GM23338 (cell line): ENCODE measurements at regions not wholly inside any gene's neighbourhood (a gene's known extent, or its start where the extent isn't known, plus 50 kb on each side); places are given as distances from the start of the nearest gene placed in this dataset.

ENCODE experiments used
- ATAC-seq: fragments of 200-7000 bp; cut with Tn5 transposase; 3 replicates; pipeline ENCODE4 v1.9.1; 2020
- DNase-seq: peaks from one replicate; pipeline ENCODE4 v3.0.0-alpha.2; 2015; ENCODE audit warnings: low spot score
- H2AFZ ChIP-seq: fragments of 200-600 bp; sonication (generic); 2 replicates; pipeline ENCODE4 v1.8.0; 2016; ENCODE audit warnings: antibody characterized with exemption, mild to moderate bottlenecking, moderate library complexity
- H3F3A ChIP-seq: fragments of 200-600 bp; sonication (generic); replicated peaks from 2 replicates; pipeline ENCODE4 v1.8.0; 2017; ENCODE audit warnings: antibody characterized with exemption, mixed run types, low read depth
- H3K27ac ChIP-seq: fragments of 200-600 bp; sonication (generic); 2 replicates; pipeline ENCODE4 v1.6.1; 2016; ENCODE audit warnings: low read depth
- H3K27me3 ChIP-seq: fragments of 200-600 bp; sonication (generic); 2 replicates; pipeline ENCODE4 v1.8.0; 2016; ENCODE audit warnings: mild to moderate bottlenecking, mixed run types, moderate library complexity; ENCODE audit not compliant: insufficient read depth
- H3K36me3 ChIP-seq: fragments of 200-600 bp; sonication (generic); 2 replicates; pipeline ENCODE4 v1.8.0; 2016; ENCODE audit warnings: mild to moderate bottlenecking; ENCODE audit not compliant: insufficient read depth
- H3K4me1 ChIP-seq: fragments of 200-600 bp; sonication (generic); 2 replicates; pipeline ENCODE4 v1.8.0; 2016; ENCODE audit warnings: mild to moderate bottlenecking, moderate library complexity; ENCODE audit not compliant: insufficient read depth
- H3K4me2 ChIP-seq: fragments of 200-600 bp; sonication (generic); 2 replicates; pipeline ENCODE4 v1.7.1; 2017; ENCODE audit warnings: mixed run types
- H3K4me3 ChIP-seq: fragments of 200-600 bp; sonication (generic); 2 replicates; pipeline ENCODE4 v1.6.1; 2016; ENCODE audit warnings: mixed run types
- H3K79me2 ChIP-seq: fragments of 200-600 bp; sonication (generic); replicated peaks from 2 replicates; pipeline ENCODE4 v1.8.0; 2017; ENCODE audit warnings: mild to moderate bottlenecking; ENCODE audit not compliant: insufficient read depth
- H3K9me2 ChIP-seq: fragments of 200-600 bp; sonication (generic); 2 replicates; pipeline ENCODE4 v1.8.0; 2017; ENCODE audit not compliant: insufficient read depth
- H4K20me1 ChIP-seq: fragments of 200-600 bp; sonication (generic); replicated peaks from 2 replicates; pipeline ENCODE4 v1.8.0; 2017; ENCODE audit warnings: mild to moderate bottlenecking; ENCODE audit not compliant: insufficient read depth
- H3K27ac Mint-ChIP-seq: 2 replicates; pipeline ENCODE4 v1.8.0; 2020; ENCODE audit warnings: inconsistent platforms, mild to moderate bottlenecking, moderate library complexity, mixed read lengths
- H3K27me3 Mint-ChIP-seq: 3 replicates; pipeline ENCODE4 v1.8.0; 2022; ENCODE audit warnings: low read depth, mild to moderate bottlenecking, moderate library complexity, mixed read lengths, inconsistent platforms; ENCODE audit not compliant: insufficient read depth, poor library complexity
- H3K36me3 Mint-ChIP-seq: 3 replicates; pipeline ENCODE4 v1.8.0; 2021; ENCODE audit warnings: low read depth, mild to moderate bottlenecking, inconsistent platforms, moderate library complexity, mixed read lengths
- H3K4me1 Mint-ChIP-seq: 3 replicates; pipeline ENCODE4 v1.8.0; 2020; ENCODE audit warnings: mild to moderate bottlenecking, inconsistent platforms, mixed read lengths
- H3K4me3 Mint-ChIP-seq: 3 replicates; pipeline ENCODE4 v1.8.0; 2021; ENCODE audit warnings: moderate library complexity, mild to moderate bottlenecking, inconsistent platforms, mixed read lengths
- H3K9me3 Mint-ChIP-seq: 3 replicates; pipeline ENCODE4 v1.8.0; 2020; ENCODE audit warnings: moderate library complexity, mild to moderate bottlenecking, inconsistent platforms, mixed read lengths
- CREB1 ChIP-seq: fragments of 250-450 bp; sonication (Bioruptor Pico); IDR thresholded peaks from 2 replicates; pipeline ENCODE4 v1.5.0; 2020; ENCODE audit warnings: low read depth, mild to moderate bottlenecking, moderate library complexity
- EZH2 ChIP-seq: fragments of 200-600 bp; sonication (generic); IDR thresholded peaks from one replicate; pipeline ENCODE4 v1.8.0; 2017; ENCODE audit warnings: antibody characterized with exemption, mild to moderate bottlenecking, low read depth; ENCODE audit not compliant: unreplicated experiment
- EZH2phosphoT487 ChIP-seq: fragments of 200-600 bp; sonication (generic); IDR thresholded peaks from one replicate; pipeline ENCODE4 v1.8.1; 2018; ENCODE audit warnings: antibody characterized with exemption; ENCODE audit not compliant: unreplicated experiment
- JUNB ChIP-seq: IDR thresholded peaks from one replicate; pipeline ENCODE4 v1.6.1; 2016; ENCODE audit warnings: antibody characterized with exemption; ENCODE audit not compliant: unreplicated experiment
- NANOG ChIP-seq: IDR thresholded peaks from 2 replicates; pipeline ENCODE4 v1.6.1; 2016; ENCODE audit warnings: antibody characterized with exemption, borderline replicate concordance
- POLR2AphosphoS5 ChIP-seq: IDR thresholded peaks from 2 replicates; pipeline ENCODE4 v1.6.1; 2016; ENCODE audit warnings: antibody characterized with exemption, low read depth
- STAT1 ChIP-seq: IDR thresholded peaks from one replicate; pipeline ENCODE4 v1.6.1; 2016; ENCODE audit warnings: antibody characterized with exemption; ENCODE audit not compliant: unreplicated experiment
- ZNF114 ChIP-seq: fragments of 250-450 bp; sonication (Bioruptor Pico); IDR thresholded peaks from 2 replicates; pipeline ENCODE4 v1.5.0; 2020; ENCODE audit warnings: mild to moderate bottlenecking, moderate library complexity
- ZNF331 ChIP-seq: fragments of 250-450 bp; sonication (Bioruptor Pico); IDR thresholded peaks from 2 replicates; pipeline ENCODE4 v1.5.0; 2020; ENCODE audit warnings: low read depth, mild to moderate bottlenecking, moderate library complexity
- TF ChIP-seq, protein P1 (sequence below), 2 experiments: fragments of 200-600 bp in 1 of 2; sonication (generic) in 1 of 2; conservative IDR thresholded peaks; 2 replicates each; pipeline versions ENCODE4 v1.5.1 to v1.6.1; 2016 to 2017; ENCODE audit warnings: antibody characterized with exemption in 2 of 2, low read depth in 2 of 2, mild to moderate bottlenecking in 2 of 2, moderate library complexity in 1 of 2
- TF ChIP-seq, protein P2 (sequence below): IDR thresholded peaks from one replicate; pipeline ENCODE4 v1.6.1; 2018; ENCODE audit warnings: antibody characterized with exemption; ENCODE audit not compliant: unreplicated experiment
- TF ChIP-seq, protein P3 (sequence below): fragments of 250-450 bp; sonication (Bioruptor Pico); IDR thresholded peaks from 2 replicates; pipeline ENCODE4 v1.5.0; 2020; ENCODE audit warnings: mild to moderate bottlenecking, moderate library complexity
- TF ChIP-seq, protein P4 (sequence below): IDR thresholded peaks from 2 replicates; pipeline ENCODE4 v1.6.1; 2016; ENCODE audit warnings: antibody characterized with exemption

DNA sequence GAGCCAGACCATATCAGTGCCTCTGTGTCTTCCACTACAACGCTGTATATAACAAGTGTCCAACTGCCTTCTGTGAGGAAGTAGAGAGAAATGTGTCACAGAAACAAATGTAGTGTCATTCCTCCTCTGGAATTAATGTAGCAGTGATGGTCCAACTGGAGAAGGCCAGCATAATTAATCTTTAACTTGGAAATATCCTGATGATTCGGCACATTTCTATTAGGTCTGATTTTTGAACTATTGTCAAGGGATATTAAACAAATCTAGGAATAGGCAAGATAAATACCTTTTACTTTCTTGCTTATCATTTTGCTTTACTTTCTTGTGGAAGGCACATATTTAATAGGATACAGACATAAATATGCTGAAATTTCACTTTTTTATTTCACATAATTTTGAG is 446.2 kb upstream of the ALCAM start:
- H4K20me1 ChIP-seq, result no peaks in the 10 kb centered on the region
- H3K27ac ChIP-seq, result no peak overlapping the region
- no peaks in the 10 kb centered on the region for H3K36me3 ChIP-seq
- DNase-seq (no peak), ATAC-seq (no peak)
- no peaks in the 10 kb centered on the region for H3K27me3 Mint-ChIP-seq
- peaks cover 2% of the 10 kb centered on the region; the same call in 2 of the 3 replicates for H3K9me3 Mint-ChIP-seq
- no peaks in the 10 kb centered on the region for H3K4me1 Mint-ChIP-seq
- H3K27ac Mint-ChIP-seq, result no peak overlapping the region
- H3K4me1 ChIP-seq, result no peaks in the 10 kb centered on the region
- TF ChIP-seq POLR2AphosphoS5 (no peak), STAT1 (no peak), ZNF114 (CRISPR knock-in tag) (no peak), JUNB (no peak), EZH2 (no peak), NANOG (no peak), EZH2phosphoT487 (no peak), CREB1 (no peak), ZNF331 (CRISPR knock-in tag) (no peak)
- TF ChIP-seq, protein P1, sequence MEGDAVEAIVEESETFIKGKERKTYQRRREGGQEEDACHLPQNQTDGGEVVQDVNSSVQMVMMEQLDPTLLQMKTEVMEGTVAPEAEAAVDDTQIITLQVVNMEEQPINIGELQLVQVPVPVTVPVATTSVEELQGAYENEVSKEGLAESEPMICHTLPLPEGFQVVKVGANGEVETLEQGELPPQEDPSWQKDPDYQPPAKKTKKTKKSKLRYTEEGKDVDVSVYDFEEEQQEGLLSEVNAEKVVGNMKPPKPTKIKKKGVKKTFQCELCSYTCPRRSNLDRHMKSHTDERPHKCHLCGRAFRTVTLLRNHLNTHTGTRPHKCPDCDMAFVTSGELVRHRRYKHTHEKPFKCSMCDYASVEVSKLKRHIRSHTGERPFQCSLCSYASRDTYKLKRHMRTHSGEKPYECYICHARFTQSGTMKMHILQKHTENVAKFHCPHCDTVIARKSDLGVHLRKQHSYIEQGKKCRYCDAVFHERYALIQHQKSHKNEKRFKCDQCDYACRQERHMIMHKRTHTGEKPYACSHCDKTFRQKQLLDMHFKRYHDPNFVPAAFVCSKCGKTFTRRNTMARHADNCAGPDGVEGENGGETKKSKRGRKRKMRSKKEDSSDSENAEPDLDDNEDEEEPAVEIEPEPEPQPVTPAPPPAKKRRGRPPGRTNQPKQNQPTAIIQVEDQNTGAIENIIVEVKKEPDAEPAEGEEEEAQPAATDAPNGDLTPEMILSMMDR (conservative IDR thresholded peaks at IDR 0.05; ENCODE audit: low read depth in 2 of 2), result no peak
- TF ChIP-seq, protein P2, sequence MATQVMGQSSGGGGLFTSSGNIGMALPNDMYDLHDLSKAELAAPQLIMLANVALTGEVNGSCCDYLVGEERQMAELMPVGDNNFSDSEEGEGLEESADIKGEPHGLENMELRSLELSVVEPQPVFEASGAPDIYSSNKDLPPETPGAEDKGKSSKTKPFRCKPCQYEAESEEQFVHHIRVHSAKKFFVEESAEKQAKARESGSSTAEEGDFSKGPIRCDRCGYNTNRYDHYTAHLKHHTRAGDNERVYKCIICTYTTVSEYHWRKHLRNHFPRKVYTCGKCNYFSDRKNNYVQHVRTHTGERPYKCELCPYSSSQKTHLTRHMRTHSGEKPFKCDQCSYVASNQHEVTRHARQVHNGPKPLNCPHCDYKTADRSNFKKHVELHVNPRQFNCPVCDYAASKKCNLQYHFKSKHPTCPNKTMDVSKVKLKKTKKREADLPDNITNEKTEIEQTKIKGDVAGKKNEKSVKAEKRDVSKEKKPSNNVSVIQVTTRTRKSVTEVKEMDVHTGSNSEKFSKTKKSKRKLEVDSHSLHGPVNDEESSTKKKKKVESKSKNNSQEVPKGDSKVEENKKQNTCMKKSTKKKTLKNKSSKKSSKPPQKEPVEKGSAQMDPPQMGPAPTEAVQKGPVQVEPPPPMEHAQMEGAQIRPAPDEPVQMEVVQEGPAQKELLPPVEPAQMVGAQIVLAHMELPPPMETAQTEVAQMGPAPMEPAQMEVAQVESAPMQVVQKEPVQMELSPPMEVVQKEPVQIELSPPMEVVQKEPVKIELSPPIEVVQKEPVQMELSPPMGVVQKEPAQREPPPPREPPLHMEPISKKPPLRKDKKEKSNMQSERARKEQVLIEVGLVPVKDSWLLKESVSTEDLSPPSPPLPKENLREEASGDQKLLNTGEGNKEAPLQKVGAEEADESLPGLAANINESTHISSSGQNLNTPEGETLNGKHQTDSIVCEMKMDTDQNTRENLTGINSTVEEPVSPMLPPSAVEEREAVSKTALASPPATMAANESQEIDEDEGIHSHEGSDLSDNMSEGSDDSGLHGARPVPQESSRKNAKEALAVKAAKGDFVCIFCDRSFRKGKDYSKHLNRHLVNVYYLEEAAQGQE, result no peak
- TF ChIP-seq, protein P3, sequence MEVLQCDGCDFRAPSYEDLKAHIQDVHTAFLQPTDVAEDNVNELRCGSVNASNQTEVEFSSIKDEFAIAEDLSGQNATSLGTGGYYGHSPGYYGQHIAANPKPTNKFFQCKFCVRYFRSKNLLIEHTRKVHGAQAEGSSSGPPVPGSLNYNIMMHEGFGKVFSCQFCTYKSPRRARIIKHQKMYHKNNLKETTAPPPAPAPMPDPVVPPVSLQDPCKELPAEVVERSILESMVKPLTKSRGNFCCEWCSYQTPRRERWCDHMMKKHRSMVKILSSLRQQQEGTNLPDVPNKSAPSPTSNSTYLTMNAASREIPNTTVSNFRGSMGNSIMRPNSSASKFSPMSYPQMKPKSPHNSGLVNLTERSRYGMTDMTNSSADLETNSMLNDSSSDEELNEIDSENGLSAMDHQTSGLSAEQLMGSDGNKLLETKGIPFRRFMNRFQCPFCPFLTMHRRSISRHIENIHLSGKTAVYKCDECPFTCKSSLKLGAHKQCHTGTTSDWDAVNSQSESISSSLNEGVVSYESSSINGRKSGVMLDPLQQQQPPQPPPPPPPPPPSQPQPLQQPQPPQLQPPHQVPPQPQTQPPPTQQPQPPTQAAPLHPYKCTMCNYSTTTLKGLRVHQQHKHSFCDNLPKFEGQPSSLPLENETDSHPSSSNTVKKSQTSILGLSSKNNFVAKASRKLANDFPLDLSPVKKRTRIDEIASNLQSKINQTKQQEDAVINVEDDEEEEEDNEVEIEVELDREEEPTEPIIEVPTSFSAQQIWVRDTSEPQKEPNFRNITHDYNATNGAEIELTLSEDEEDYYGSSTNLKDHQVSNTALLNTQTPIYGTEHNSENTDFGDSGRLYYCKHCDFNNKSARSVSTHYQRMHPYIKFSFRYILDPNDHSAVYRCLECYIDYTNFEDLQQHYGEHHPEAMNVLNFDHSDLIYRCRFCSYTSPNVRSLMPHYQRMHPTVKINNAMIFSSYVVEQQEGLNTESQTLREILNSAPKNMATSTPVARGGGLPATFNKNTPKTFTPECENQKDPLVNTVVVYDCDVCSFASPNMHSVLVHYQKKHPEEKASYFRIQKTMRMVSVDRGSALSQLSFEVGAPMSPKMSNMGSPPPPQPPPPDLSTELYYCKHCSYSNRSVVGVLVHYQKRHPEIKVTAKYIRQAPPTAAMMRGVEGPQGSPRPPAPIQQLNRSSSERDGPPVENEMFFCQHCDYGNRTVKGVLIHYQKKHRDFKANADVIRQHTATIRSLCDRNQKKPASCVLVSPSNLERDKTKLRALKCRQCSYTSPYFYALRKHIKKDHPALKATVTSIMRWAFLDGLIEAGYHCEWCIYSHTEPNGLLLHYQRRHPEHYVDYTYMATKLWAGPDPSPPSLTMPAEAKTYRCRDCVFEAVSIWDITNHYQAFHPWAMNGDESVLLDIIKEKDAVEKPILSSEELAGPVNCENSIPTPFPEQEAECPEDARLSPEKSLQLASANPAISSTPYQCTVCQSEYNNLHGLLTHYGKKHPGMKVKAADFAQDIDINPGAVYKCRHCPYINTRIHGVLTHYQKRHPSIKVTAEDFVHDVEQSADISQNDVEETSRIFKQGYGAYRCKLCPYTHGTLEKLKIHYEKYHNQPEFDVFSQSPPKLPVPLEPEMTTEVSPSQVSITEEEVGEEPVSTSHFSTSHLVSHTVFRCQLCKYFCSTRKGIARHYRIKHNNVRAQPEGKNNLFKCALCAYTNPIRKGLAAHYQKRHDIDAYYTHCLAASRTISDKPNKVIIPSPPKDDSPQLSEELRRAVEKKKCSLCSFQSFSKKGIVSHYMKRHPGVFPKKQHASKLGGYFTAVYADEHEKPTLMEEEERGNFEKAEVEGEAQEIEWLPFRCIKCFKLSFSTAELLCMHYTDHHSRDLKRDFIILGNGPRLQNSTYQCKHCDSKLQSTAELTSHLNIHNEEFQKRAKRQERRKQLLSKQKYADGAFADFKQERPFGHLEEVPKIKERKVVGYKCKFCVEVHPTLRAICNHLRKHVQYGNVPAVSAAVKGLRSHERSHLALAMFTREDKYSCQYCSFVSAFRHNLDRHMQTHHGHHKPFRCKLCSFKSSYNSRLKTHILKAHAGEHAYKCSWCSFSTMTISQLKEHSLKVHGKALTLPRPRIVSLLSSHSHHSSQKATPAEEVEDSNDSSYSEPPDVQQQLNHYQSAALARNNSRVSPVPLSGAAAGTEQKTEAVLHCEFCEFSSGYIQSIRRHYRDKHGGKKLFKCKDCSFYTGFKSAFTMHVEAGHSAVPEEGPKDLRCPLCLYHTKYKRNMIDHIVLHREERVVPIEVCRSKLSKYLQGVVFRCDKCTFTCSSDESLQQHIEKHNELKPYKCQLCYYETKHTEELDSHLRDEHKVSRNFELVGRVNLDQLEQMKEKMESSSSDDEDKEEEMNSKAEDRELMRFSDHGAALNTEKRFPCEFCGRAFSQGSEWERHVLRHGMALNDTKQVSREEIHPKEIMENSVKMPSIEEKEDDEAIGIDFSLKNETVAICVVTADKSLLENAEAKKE (CRISPR knock-in tag), result no peak
- TF ChIP-seq, protein P4, sequence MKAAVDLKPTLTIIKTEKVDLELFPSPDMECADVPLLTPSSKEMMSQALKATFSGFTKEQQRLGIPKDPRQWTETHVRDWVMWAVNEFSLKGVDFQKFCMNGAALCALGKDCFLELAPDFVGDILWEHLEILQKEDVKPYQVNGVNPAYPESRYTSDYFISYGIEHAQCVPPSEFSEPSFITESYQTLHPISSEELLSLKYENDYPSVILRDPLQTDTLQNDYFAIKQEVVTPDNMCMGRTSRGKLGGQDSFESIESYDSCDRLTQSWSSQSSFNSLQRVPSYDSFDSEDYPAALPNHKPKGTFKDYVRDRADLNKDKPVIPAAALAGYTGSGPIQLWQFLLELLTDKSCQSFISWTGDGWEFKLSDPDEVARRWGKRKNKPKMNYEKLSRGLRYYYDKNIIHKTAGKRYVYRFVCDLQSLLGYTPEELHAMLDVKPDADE, result no peak
- H3K27me3 ChIP-seq, result no peaks in the 10 kb centered on the region
- no peak overlapping the region for H3K4me3 ChIP-seq
- H2AFZ ChIP-seq, result no peak overlapping the region
- peaks cover 7% of the 10 kb centered on the region for H3K36me3 Mint-ChIP-seq
- no peak overlapping the region for H3K4me3 Mint-ChIP-seq
- H3K4me2 ChIP-seq, result no peak overlapping the region
- H3F3A ChIP-seq, result no peaks in the 10 kb centered on the region
- H3K9me2 ChIP-seq, result peaks cover 6% of the 10 kb centered on the region
- no peaks in the 10 kb centered on the region for H3K79me2 ChIP-seq
